Gastroesophageal sphincter (tissue), 3 donors: ENCODE measurements at regions not wholly inside any gene's neighbourhood (a gene's known extent, or its start where the extent isn't known, plus 50 kb on each side); places are given as distances from the start of the nearest gene placed in this dataset.

Source experiments
- EP300 ChIP-seq: sonication (generic); formaldehyde crosslinking; IDR thresholded peaks from one replicate; pipeline ENCODE4 v1.6.1; 2017; ENCODE audit warnings: antibody characterized with exemption, mild to moderate bottlenecking
- POLR2A ChIP-seq, 2 donors: fragments of 450-650 bp; IDR thresholded peaks; one replicate each; pipeline ENCODE4 v1.6.1; 2017; ENCODE audit warnings: antibody characterized with exemption in 2 of 2, mild to moderate bottlenecking in 2 of 2, moderate library complexity in 1 of 2
- TF ChIP-seq, protein P1 (sequence below), 4 experiments: fragments of 200-600 bp in 2 of 4; fragments of 450-650 bp in 2 of 4; sonication (generic) in 1 of 4; IDR thresholded peaks; one replicate each; pipeline ENCODE4 v1.5.1; 2017 to 2019; ENCODE audit warnings: antibody characterized with exemption in 4 of 4, mild to moderate bottlenecking in 2 of 4, moderate library complexity in 2 of 4

DNA sequence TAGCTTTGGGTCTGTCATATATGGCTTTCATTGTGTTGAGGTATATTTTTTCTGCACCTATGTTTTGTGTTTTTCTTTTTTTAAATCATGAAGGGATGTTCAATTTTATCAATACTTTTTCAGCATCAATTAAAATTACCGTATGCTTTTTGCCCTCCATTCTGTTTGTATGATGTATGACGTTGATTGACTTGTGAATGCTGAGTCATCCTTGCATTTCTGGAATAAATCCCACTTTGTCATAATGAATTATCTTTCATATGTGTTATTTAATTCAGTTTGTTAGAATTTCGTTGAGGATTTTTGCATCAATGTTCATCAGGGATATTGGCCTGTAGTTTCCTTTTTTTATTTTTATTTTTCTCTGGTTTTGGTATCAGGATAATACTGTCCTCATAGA is 790.9 kb downstream of the TMEM182 start:
- TF ChIP-seq, protein P1, sequence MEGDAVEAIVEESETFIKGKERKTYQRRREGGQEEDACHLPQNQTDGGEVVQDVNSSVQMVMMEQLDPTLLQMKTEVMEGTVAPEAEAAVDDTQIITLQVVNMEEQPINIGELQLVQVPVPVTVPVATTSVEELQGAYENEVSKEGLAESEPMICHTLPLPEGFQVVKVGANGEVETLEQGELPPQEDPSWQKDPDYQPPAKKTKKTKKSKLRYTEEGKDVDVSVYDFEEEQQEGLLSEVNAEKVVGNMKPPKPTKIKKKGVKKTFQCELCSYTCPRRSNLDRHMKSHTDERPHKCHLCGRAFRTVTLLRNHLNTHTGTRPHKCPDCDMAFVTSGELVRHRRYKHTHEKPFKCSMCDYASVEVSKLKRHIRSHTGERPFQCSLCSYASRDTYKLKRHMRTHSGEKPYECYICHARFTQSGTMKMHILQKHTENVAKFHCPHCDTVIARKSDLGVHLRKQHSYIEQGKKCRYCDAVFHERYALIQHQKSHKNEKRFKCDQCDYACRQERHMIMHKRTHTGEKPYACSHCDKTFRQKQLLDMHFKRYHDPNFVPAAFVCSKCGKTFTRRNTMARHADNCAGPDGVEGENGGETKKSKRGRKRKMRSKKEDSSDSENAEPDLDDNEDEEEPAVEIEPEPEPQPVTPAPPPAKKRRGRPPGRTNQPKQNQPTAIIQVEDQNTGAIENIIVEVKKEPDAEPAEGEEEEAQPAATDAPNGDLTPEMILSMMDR (IDR thresholded peaks at IDR 0.05): no peak
- no peak for TF ChIP-seq POLR2A (IDR thresholded peaks at IDR 0.05)
- no peak for TF ChIP-seq EP300
